IPS-18a (cell line): ENCODE measurements at regions not wholly inside any gene's neighbourhood (a gene's known extent, or its start where the extent isn't known, plus 50 kb on each side); places are given as distances from the start of the nearest gene placed in this dataset.
"Not testable (repeated sequence)": the region's sequence is repeated elsewhere in the genome, so short reads cannot be mapped to it uniquely, and the experiment has no call there.

Source experiments
- H3K27ac ChIP-seq: one replicate; pipeline ENCODE4 v1.5.1; 2013; ENCODE audit warnings: low read length
- H3K27me3 ChIP-seq: one replicate; pipeline ENCODE4 v1.6.1; 2013; ENCODE audit warnings: mild to moderate bottlenecking, low read length; ENCODE audit not compliant: control insufficient read depth, insufficient read depth
- H3K36me3 ChIP-seq: one replicate; pipeline ENCODE4 v1.6.1; 2013; ENCODE audit warnings: low read depth, low read length; ENCODE audit not compliant: control insufficient read depth
- H3K4me1 ChIP-seq: one replicate; pipeline ENCODE4 v1.6.1; 2013; ENCODE audit warnings: low read depth, low read length; ENCODE audit not compliant: control insufficient read depth
- H3K4me3 ChIP-seq: one replicate; pipeline ENCODE4 v1.5.1; 2013; ENCODE audit warnings: low read length
- H3K9ac ChIP-seq: one replicate; pipeline ENCODE4 v1.6.1; 2013; ENCODE audit warnings: mild to moderate bottlenecking, low read length, moderate library complexity
- H3K9me3 ChIP-seq: one replicate; pipeline ENCODE4 v1.6.1; 2013; ENCODE audit warnings: low read depth, low read length; ENCODE audit not compliant: control insufficient read depth

DNA sequence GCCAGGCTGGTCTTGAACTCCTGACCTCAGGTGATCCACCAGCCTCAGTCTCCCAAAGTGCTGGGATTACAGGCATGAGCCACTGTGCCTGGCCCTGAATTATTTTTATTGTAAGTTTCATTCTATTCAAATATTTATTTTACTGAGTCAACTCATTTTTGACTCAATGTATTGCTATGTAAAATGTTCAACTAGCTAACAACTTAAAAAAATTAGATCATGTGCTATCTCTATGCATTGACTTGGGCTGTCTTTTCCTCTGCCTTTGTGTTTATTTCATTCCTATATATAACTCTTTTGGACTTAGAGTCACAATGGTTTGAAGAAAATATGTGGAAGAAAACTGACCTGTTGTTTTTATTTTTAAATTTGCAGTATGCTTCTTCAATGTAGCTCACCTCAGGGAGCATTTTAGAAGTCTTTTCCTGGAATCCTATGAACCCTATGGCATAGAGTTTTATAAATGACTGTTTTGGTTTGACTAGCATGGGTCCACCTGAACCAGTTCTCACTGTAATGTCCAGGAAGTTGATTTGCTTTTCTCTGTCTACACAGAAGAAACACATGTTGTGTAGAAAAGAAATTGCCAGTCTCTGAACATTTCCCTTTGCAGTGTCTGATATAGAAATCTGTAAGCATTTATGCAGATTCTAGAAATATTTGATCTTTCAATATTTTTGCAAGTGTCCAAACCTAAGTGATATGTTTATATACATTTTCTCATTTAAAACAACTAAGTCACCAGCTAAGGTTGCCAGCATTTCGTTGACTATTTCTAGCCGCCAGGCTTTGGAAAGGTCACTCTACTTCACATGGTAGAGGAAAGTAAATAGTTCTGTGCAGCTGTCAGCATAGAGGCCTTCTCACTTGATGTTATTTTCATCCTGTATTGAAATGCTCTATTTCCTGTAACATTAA lies 138.8 kb downstream of the PCSK1 start:
- Histone ChIP-seq H3K4me3 (no peak overlapping the region), H3K36me3 (no peaks in the 10 kb centered on the region), H3K4me1 (no peaks in the 10 kb centered on the region), H3K27ac (no peak overlapping the region), H3K27me3 (no peaks in the 10 kb centered on the region), H3K9ac (no peak overlapping the region), H3K9me3 (no peaks in the 10 kb centered on the region)

- H3K9ac ChIP-seq: no peak overlapping the region
- no peaks in the 10 kb centered on the region for H3K36me3 ChIP-seq
- no peak overlapping the region for H3K4me3 ChIP-seq
- no peak overlapping the region for H3K27ac ChIP-seq
- no peaks in the 10 kb centered on the region for H3K27me3 ChIP-seq
- H3K4me1 ChIP-seq: no peaks in the 10 kb centered on the region
- H3K9me3 ChIP-seq: no peaks in the 10 kb centered on the region
Observed at GRCh38 chr5:96292582-96293247, 140.3 kb downstream of the PCSK1 start.

- H3K4me1 ChIP-seq: peaks cover 19% of the 10 kb centered on the region
- not testable (repeated sequence) for H3K36me3 ChIP-seq, H3K9me3 ChIP-seq, H3K27me3 ChIP-seq, H3K27ac ChIP-seq, H3K9ac ChIP-seq, H3K4me3 ChIP-seq
Observed at GRCh38 chr5:96289287-96289686, 143.8 kb downstream of the PCSK1 start.

GRCh38 chr5:96288845-96289185 lies 144.2 kb downstream of the PCSK1 start:
- Histone ChIP-seq H3K27ac (no peak overlapping the region), H3K27me3 (no peaks in the 10 kb centered on the region), H3K4me1 (peaks cover 19% of the 10 kb centered on the region), H3K4me3 (no peak overlapping the region), H3K36me3 (no peaks in the 10 kb centered on the region), H3K9ac (no peak overlapping the region), H3K9me3 (no peaks in the 10 kb centered on the region)

- H3K4me3 ChIP-seq: no peak overlapping the region
- no peaks in the 10 kb centered on the region for H3K9me3 ChIP-seq
- no peak overlapping the region for H3K27ac ChIP-seq
- no peaks in the 10 kb centered on the region for H3K36me3 ChIP-seq
- H3K9ac ChIP-seq: no peak overlapping the region
- H3K4me1 ChIP-seq: peaks cover 19% of the 10 kb centered on the region
- H3K27me3 ChIP-seq: no peaks in the 10 kb centered on the region
Observed at GRCh38 chr5:96288166-96288844, 144.7 kb downstream of the PCSK1 start.

GRCh38 chr5:96287136-96287535 lies 145.9 kb downstream of the PCSK1 start:
- Histone ChIP-seq H3K9me3 (no peaks in the 10 kb centered on the region), H3K27ac (no peak overlapping the region), H3K27me3 (no peaks in the 10 kb centered on the region), H3K4me1 (peaks cover 19% of the 10 kb centered on the region), H3K36me3 (no peaks in the 10 kb centered on the region), H3K4me3 (no peak overlapping the region), H3K9ac (no peak overlapping the region)

GRCh38 chr5:96285823-96286222 lies 147.2 kb downstream of the PCSK1 start:
- H3K27me3 ChIP-seq: no peaks in the 10 kb centered on the region
- H3K9ac ChIP-seq: no peak overlapping the region
- no peaks in the 10 kb centered on the region for H3K9me3 ChIP-seq
- no peak overlapping the region for H3K27ac ChIP-seq
- no peaks in the 10 kb centered on the region for H3K36me3 ChIP-seq
- peaks cover 19% of the 10 kb centered on the region for H3K4me1 ChIP-seq
- H3K4me3 ChIP-seq: no peak overlapping the region

GRCh38 chr5:96284727-96285389 lies 148.2 kb downstream of the PCSK1 start:
- Histone ChIP-seq H3K27me3 (no peaks in the 10 kb centered on the region), H3K9me3 (no peaks in the 10 kb centered on the region), H3K4me3 (no peak overlapping the region), H3K4me1 (peaks cover 19% of the 10 kb centered on the region), H3K27ac (no peak overlapping the region), H3K36me3 (no peaks in the 10 kb centered on the region), H3K9ac (no peak overlapping the region)

DNA sequence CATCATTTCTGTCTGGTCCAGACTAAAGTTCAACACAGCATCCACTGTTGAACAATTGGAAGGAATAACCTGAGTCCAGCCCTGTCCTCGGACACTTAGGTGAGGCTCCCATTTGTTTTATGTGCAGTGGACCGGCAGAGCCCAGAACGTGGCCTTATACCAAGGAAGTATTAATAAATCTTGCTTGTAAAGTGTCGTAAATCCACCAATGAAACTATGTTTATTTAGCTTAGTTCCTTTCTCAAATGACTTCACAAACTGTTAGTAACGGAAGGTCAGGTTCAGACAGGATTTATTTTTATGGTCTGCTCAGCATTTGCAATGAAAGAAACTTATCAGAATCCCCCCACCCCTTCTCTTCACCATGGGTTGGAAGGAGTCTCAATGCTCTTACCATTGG lies 149.5 kb downstream of the PCSK1 start:
- Histone ChIP-seq H3K27ac (no peak overlapping the region), H3K27me3 (no peaks in the 10 kb centered on the region), H3K4me3 (no peak overlapping the region), H3K4me1 (peaks cover 19% of the 10 kb centered on the region), H3K9ac (no peak overlapping the region), H3K36me3 (no peaks in the 10 kb centered on the region), H3K9me3 (no peaks in the 10 kb centered on the region)

DNA sequence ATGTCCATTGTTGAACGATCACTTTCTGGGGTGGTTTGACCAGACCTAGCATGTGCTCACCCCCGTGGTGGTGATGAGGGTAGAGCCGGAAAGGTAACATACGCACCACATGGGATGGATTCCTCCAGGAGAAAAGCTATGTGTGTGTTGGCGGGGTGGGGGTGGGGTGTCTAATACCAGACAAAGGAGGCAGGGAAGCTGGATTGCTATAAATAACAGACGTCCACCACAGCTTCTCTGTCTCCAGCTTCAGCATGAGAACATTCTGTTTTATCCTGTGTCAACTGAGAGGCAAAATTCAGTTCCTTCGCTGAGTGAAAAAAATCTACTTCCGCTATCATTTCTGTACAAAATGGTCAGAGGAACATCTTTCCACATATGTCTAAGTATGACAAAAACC lies 151.0 kb downstream of the PCSK1 start:
- Histone ChIP-seq H3K9me3 (no peaks in the 10 kb centered on the region), H3K27me3 (no peaks in the 10 kb centered on the region), H3K9ac (no peak overlapping the region), H3K36me3 (no peaks in the 10 kb centered on the region), H3K27ac (no peak overlapping the region), H3K4me3 (no peak overlapping the region), H3K4me1 (peaks cover 15% of the 10 kb centered on the region)

DNA sequence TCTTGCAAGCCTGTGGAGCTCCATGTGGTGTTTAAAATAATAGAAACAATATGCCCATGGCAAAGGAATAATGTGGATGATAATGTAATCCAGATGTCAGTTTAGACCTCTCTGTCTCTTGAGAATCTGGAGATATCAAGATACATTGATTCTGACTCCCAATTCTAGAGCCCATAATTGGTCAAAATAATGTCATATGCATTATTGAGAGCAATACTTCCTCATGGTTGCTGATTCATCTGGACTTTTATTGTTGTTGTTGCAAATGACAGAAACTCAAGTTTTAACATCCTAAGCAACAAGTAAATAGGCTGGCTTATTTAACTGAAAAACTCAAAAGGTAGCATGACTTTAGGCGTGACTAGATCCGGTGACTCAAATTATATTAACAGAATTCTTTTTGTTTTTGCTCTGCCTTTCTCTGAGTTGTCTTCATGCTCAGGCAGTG lies 152.1 kb downstream of the PCSK1 start:
- H3K27ac ChIP-seq: no peak overlapping the region
- no peaks in the 10 kb centered on the region for H3K27me3 ChIP-seq
- H3K9ac ChIP-seq: no peak overlapping the region
- no peaks in the 10 kb centered on the region for H3K36me3 ChIP-seq
- H3K9me3 ChIP-seq: no peaks in the 10 kb centered on the region
- no peak overlapping the region for H3K4me3 ChIP-seq
- H3K4me1 ChIP-seq: peaks cover 5% of the 10 kb centered on the region
